NCI-H510A treated with DMSO at 0.1 percent for 48 hours (cell line): ENCODE measurements at regions not wholly inside any gene's neighbourhood (a gene's known extent, or its start where the extent isn't known, plus 50 kb on each side); places are given as distances from the start of the nearest gene placed in this dataset.
A peak's percentile ranks its signal among the peaks of the same experiment; 100 is the strongest.
"Not testable (repeated sequence)": the region's sequence is repeated elsewhere in the genome, so short reads cannot be mapped to it uniquely, and the experiment has no call there.

Experiments used
- DNase-seq: peaks from one replicate; lab custom pipeline; 2025; lab: John Stamatoyannopoulos, UW

DNA sequence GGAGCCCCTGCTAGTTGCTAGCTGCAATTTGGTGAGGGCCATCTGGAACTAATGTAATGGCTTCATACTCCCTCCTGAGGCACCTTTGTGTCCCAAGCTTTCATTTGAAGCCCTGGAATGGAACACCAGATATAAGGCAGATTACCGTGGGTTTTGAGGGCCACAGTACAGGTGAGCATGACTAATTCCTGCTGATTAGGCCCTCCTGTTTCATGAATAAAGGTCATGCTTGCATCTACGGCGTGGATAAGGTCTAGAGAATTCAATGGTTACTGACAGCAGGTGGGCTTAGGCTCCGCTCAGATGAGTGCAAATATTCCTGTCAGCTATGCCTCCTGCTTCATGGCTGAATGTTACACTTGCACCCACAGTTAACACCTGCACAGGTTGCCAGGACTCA lies 495.4 kb downstream of the NAP1L3 start:
- DNase-seq: no peak

DNA sequence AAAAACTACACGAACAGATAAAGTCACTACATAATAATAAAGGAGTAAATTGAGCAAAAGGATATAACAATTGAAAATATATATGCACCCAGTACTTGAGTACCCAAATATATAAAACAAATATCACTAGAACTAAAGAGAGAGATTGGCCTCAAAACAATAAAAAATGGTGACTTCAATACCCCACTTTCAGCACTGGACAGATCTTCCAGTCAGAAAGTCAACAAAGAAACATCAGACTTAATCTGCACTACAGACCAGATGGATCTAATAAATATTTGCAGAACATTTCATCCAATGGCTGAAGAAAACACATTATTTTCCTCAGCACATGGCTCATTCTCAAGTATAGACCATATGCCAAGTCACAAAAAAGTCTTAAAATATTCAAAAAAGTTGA lies 503.6 kb downstream of the NAP1L3 start:
- DNase-seq: no peak

DNA sequence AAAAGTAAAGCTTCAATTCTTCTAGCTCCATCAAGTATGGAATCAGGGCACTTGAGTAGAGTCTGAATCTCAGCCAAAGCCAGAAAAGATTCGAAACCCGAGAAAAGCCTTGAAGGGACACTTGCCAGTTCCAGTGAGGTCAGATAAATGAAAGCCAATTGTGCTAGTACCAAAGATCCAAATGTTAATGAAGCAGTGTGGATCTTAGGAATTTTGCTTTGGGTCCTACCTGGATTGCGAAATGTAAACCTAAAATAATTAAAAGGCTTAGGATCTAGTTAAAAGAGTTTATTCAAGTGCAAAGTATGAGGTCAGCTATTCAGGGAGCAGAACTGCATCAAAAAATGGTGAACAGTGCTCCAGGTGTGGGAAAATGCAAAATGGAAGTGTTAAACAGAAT lies 552.6 kb downstream of the NAP1L3 start:
- DNase-seq: no peak

DNA sequence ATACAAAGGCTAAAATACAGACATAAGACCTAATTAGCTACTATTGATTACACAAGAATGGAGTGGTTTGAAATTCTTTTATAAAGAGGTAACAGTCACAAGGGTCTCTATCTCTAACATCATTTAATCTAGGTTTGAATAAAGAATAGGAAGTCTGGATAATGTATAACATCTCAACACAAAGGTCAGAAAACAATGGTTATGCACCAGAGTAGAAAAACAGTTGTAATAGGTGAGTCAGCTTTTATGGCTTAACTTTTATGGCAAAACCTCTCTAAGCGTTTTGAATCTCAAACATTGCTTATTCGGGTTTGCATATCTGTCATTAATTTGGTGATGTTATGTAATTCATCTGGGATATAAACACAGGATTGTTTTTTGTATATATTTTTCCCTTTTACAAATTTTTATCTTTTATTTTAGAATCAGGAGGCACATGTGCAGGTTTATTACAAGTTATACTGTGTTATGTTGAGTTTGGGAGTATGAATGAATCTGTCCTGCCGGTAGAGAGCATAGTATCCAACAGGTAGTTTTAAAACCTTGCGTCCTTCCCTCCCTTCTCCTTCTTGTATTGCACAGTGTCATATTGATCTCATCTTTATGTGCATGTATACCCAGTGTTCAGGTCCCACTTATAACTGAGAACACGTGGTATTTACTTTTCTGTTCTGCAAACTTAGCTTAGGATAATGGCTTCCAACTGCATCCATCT lies 569.9 kb downstream of the NAP1L3 start:
- DNase-seq: not testable (repeated sequence)

DNA sequence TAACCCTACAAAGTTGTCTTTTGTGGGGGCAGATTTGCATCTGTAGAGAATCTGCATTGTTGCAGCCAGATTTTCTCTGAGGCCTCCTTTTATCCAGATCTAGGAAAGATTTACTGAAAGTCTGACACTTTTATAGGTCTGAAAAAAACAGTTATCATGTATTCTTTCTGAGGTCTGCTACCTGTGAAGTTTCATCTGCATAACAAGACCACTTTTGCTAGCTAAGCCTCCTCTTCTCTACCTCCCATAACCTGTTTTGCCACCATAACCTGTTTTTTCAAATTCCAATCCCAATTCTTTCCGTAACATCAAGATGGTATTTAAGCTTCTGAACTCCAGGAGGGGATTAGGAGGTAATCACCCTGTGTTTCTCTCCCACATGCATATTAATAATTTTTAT lies 577.8 kb downstream of the NAP1L3 start:
- not testable (repeated sequence) for DNase-seq

DNA sequence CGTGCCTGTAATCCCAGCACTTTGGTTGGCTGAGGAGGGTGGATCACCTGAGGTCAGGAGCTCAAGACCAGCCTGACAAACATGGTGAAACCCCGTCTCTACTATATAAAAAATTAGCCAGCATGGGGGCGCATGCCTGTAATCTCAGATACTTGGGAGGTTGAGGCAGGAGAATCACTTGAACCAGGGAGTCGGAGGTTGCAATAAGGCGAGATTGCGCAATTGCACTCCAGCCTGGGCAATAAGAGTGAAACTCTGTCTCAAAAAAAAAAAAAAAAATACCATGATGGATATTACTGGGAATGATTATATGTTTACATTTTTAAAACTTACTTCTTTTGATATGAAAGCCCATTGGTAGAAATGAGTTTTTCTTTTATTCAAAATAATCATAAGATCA lies 594.5 kb downstream of the NAP1L3 start:
- DNase-seq: not testable (repeated sequence)

DNA sequence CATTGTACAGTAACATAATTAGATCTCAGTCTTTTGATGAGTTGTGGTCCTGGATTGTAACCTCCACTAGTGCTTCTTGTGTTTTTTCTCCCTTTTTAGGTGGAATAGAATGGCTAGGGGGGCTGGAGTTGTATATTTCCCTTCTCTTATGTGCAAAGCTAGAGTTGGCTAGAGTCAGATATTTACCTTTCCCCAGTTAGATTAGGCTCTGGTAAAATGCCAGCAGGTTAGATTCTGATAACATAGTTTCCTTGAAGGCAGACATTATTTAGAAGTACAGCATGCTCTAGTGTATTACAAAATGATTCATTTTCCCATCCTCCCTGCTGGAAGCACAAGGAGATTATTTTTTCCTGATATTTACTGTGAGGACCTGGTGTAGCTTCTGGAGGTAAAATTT lies 618.1 kb downstream of the NAP1L3 start:
- not testable (repeated sequence) for DNase-seq

DNA sequence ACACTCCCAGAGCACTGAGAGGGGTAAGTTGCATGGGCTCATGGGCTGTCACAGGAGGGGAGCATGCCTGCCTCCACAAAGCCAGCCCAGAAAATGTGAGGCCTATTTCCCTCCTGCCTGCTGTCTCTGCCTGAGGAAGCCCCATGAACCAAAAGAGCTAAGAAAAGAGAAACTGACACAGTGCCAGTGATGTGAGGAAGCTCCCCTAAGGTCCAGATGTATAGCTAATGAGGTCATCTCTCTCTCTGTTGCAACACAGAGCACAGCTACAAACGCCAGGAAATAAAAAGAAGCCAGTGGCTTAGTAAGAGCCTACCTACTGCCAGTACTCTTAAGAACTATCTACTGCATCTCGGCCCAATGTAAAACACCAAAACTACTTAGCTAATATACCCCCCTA lies 653.5 kb downstream of the NAP1L3 start:
- DNase-seq: not testable (repeated sequence)

DNA sequence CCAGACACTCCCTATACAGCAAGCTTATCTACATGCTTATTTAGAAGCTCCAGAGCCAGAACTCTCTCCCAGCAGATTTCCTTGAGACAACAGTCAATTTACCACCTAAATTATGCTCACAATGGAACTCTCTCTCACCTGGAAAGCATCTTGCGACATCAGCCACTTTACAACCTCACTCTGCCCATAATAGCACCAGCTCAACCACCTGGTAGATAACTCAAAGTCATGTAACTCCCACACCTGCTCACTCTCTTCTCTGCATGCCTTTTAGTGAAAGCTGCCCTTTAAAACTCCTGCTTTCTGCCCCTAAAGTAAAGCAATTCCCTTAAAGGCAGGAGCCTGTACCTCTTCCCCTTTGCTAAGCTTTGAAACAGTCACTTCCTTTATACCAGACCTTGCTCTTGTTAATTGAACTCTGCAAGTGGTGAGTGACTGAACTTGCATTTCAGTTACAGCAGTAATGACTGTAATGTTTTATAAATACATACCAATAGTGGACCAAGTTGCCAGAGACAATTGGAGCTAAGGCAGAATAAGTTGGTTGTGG lies 658.8 kb downstream of the NAP1L3 start:
- DNase-seq: peak; percentile 0
